ENCODE measurements at regions not wholly inside any gene's neighbourhood (a gene's known extent, or its start where the extent isn't known, plus 50 kb on each side); places are given as distances from the start of the nearest gene placed in this dataset.

DNA sequence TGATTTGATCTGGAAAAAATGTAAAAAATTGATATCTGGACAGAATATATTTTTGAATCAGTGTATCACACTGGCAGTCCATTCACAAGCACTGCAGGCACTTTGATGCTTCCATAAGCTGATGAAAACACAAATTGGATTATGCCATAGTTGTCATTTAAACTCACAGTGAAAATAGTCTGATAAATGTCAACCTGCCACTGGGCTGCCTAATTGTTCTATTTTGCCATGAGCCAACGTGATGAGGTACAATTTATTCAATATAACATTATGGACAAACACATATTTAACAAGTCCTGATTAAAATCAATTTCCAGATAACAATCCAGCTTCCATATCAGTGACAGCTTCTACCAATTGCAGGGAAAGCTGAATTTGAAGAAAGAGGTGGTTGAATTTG is 1244.9 kb downstream of the EFNB2 start:
- no peak overlapping the region for H3K27ac ChIP-seq
- no peaks in the 10 kb centered on the region for H3K36me3 ChIP-seq
- H3K4me3 ChIP-seq: no peak overlapping the region
- no peaks in the 10 kb centered on the region for H3K9me3 ChIP-seq
- no peaks in the 10 kb centered on the region for H3K4me1 ChIP-seq
- ATAC-seq: no peak
- TF ChIP-seq, protein P1, sequence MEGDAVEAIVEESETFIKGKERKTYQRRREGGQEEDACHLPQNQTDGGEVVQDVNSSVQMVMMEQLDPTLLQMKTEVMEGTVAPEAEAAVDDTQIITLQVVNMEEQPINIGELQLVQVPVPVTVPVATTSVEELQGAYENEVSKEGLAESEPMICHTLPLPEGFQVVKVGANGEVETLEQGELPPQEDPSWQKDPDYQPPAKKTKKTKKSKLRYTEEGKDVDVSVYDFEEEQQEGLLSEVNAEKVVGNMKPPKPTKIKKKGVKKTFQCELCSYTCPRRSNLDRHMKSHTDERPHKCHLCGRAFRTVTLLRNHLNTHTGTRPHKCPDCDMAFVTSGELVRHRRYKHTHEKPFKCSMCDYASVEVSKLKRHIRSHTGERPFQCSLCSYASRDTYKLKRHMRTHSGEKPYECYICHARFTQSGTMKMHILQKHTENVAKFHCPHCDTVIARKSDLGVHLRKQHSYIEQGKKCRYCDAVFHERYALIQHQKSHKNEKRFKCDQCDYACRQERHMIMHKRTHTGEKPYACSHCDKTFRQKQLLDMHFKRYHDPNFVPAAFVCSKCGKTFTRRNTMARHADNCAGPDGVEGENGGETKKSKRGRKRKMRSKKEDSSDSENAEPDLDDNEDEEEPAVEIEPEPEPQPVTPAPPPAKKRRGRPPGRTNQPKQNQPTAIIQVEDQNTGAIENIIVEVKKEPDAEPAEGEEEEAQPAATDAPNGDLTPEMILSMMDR (IDR thresholded peaks at IDR 0.05): no peak
- TF ChIP-seq POLR2AphosphoS5 (IDR thresholded peaks at IDR 0.05) (no peak), POLR2A (IDR thresholded peaks at IDR 0.05) (no peak), EP300 (IDR thresholded peaks at IDR 0.05) (no peak)
- no peaks in the 10 kb centered on the region for H3K27me3 ChIP-seq
- 79 to 82% methylated on average over 1 of the region's 1 CpG for WGBS, 2 donors (ENCODE audit: low coverage in 1 of 2)

DNA sequence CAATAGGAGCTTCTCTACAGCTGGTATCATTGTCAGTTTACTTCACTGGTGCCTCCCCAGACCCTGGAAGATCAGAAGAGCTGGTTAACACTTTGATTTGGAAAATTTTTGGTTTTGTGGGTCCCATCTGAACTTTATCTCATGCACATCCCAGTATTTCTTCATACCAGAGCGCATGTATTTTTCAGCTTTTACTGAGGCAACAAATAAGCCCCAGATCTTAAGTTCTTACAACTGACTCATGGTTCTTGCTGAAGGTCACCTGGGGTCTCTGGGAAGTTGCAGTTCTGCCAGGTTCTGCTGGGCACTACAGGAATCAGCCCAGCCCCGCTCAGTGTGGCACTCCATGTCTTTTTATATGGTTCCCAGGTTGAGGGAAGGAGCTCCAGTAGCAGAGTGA is 1249.9 kb downstream of the EFNB2 start:
- TF ChIP-seq POLR2A (IDR thresholded peaks at IDR 0.05) (no peak), EP300 (IDR thresholded peaks at IDR 0.05) (no peak), POLR2AphosphoS5 (IDR thresholded peaks at IDR 0.05) (no peak)
- TF ChIP-seq, protein P1 (IDR thresholded peaks at IDR 0.05): no peak
- Histone ChIP-seq H3K27me3 (no peaks in the 10 kb centered on the region), H3K4me1 (no peaks in the 10 kb centered on the region), H3K9me3 (no peaks in the 10 kb centered on the region), H3K27ac (no peak overlapping the region), H3K36me3 (no peaks in the 10 kb centered on the region), H3K4me3 (no peak overlapping the region)
- WGBS, 2 donors (ENCODE audit: low coverage in 1 of 2): 100% methylated on average over 1 of the region's 2 CpGs
- no peak for ATAC-seq

DNA sequence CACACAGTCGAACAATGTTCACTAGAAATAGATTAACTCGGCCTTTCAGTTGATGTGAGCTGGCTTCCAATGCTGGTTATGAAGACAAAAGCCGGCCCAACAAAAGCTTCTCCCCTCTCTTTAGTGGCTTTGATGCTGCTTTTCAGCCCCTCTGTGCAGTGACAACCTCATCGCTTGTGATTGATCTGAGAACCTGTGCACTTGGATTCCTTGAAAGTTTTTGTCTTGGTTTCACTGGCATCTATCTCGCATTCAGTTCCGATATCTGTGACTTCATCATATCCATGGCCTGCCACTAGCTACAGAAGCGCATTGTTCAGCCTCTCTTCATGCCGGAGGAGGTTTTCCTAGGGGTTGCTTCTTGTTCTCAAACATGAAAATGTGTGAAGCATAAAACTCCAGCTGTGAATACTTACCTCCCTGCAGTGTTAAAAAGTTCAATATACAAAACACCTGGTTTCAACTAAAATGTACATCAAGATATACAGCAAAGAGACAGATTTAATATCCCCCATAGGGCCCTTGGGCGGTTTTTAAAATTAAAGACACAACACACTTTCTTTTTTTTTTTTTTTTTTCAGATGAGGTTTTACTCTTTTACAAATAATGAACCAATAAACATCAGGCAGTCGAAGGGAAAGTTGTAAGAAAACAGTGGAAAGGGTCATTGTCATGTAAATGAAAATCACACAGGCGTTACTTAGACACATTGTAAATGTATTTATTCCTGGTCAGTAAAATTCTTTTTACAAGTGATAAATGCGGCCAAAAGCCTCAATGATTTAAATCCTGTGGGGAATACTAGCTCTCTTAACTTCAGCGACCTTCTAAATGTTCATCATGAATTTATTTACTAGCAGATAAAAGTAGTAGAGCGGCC is 1252.8 kb downstream of the EFNB2 start:
- no peaks in the 10 kb centered on the region for H3K36me3 ChIP-seq
- TF ChIP-seq, protein P1 (IDR thresholded peaks at IDR 0.05): no peak
- TF ChIP-seq POLR2AphosphoS5 (IDR thresholded peaks at IDR 0.05) (no peak), POLR2A (IDR thresholded peaks at IDR 0.05) (no peak), EP300 (IDR thresholded peaks at IDR 0.05) (no peak)
- 88 to 90% methylated on average over 13 to 14 of the region's 14 CpGs for WGBS, 2 donors (ENCODE audit: low coverage in 1 of 2)
- H3K27ac ChIP-seq: no peak overlapping the region
- H3K4me3 ChIP-seq: no peak overlapping the region
- no peak for ATAC-seq
- H3K9me3 ChIP-seq: no peaks in the 10 kb centered on the region
- no peaks in the 10 kb centered on the region for H3K27me3 ChIP-seq
- H3K4me1 ChIP-seq: no peaks in the 10 kb centered on the region

DNA sequence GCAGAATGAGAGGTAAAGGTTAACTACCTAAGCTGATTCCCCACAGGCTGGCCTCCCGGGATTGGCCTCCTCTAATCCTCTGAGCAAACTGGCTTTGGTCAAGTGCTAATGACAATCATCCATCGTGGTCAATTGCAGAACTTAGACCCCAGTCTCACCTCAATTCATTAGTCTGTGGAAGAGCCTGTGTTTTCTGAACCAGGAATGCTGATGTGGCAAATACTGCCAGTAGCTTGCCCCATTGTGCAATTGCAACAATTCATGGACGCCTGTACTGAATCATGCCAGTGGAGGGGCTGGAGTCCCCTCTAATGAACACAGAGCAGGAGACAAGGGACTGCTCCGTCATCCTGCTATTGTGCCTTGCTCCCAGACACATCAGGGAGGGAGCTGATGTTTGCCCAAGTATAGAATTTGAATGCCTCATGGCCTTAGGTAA is 1256.5 kb downstream of the EFNB2 start:
- WGBS, 2 donors (ENCODE audit: low coverage in 1 of 2): 80 to 85% methylated on average over 2 of the region's 4 CpGs
- H3K9me3 ChIP-seq: no peaks in the 10 kb centered on the region
- H3K27me3 ChIP-seq: no peaks in the 10 kb centered on the region
- no peak overlapping the region for H3K27ac ChIP-seq
- H3K36me3 ChIP-seq: no peaks in the 10 kb centered on the region
- no peak for ATAC-seq
- H3K4me1 ChIP-seq: no peaks in the 10 kb centered on the region
- TF ChIP-seq POLR2A (IDR thresholded peaks at IDR 0.05): no peak
- no peak for TF ChIP-seq POLR2AphosphoS5 (IDR thresholded peaks at IDR 0.05)
- no peak for TF ChIP-seq EP300 (IDR thresholded peaks at IDR 0.05)
- TF ChIP-seq, protein P1 (IDR thresholded peaks at IDR 0.05): no peak
- no peak overlapping the region for H3K4me3 ChIP-seq

DNA sequence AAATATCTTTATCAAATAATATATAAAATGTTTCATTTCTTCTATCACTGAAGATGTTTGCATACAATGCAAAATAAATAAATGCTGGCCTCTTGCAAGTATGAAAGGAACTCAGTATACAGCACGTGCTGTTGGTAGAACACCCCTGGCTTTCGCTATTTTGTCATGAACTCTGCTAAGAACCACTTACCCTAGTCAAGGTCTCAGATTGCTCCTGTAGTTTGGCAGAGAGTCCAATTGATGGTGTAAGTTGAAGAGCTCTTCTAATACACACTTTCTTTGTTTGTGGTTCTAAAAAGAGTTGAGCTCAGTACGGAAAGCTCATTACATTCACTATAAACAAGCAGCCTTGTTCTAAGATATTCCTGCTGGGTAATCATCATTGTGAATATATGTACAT is 1258.9 kb downstream of the EFNB2 start:
- 88% methylated on average over 3 of the region's 3 CpGs for WGBS, 2 donors (ENCODE audit: low coverage in 1 of 2)
- H3K4me1 ChIP-seq: no peaks in the 10 kb centered on the region

More for the DNA sequence above, 1258.9 kb downstream of the EFNB2 start:
- H3K27me3 ChIP-seq: no peaks in the 10 kb centered on the region
- H3K9me3 ChIP-seq: no peaks in the 10 kb centered on the region
- H3K4me3 ChIP-seq: no peak overlapping the region
- H3K27ac ChIP-seq: no peak overlapping the region
- no peak for ATAC-seq
- TF ChIP-seq, protein P1 (IDR thresholded peaks at IDR 0.05): no peak
- no peak for TF ChIP-seq EP300 (IDR thresholded peaks at IDR 0.05)
- TF ChIP-seq POLR2AphosphoS5 (IDR thresholded peaks at IDR 0.05): no peak
- TF ChIP-seq POLR2A (IDR thresholded peaks at IDR 0.05): no peak
- no peaks in the 10 kb centered on the region for H3K36me3 ChIP-seq

All from gastroesophageal sphincter (tissue), 4 donors.